Activated naive CD8-positive, alpha-beta T cell treated with anti-CD3 and anti-CD28 coated beads, Interleukin-2, amount 10 ng/mL, durations not matched to agents 7 days and 5 days (primary cell): ENCODE measurements at regions not wholly inside any gene's neighbourhood (a gene's known extent, or its start where the extent isn't known, plus 50 kb on each side); places are given as distances from the start of the nearest gene placed in this dataset.

Experiments
- ATAC-seq: fragments of 150-1000 bp; cut with Tn5 transposase; one replicate; pipeline ENCODE4 v1.10.0; 2021; ENCODE audit warnings: low read depth, moderate library complexity
- POLR2A ChIA-PET: fragments of 350-600 bp; sonication (Branson Sonifier 250); formaldehyde crosslinking; loops from one replicate; lab custom pipeline; 2021; ENCODE audit warnings: antibody characterized with exemption; lab: Charles Lee
- DNase-seq: peaks from one replicate; pipeline ENCODE4 v3.0.0; 2021
- H3K27ac Mint-ChIP-seq: one replicate; pipeline ENCODE4 v1.8.0; 2022; ENCODE audit warnings: mild to moderate bottlenecking, mixed read lengths
- H3K27me3 Mint-ChIP-seq: one replicate; pipeline ENCODE4 v1.8.0; 2022; ENCODE audit warnings: mild to moderate bottlenecking, moderate library complexity, mixed read lengths
- H3K36me3 Mint-ChIP-seq: one replicate; pipeline ENCODE4 v1.8.0; 2021; ENCODE audit warnings: mild to moderate bottlenecking, mixed read lengths
- H3K4me1 Mint-ChIP-seq: one replicate; pipeline ENCODE4 v1.8.0; 2021; ENCODE audit warnings: mixed read lengths
- H3K4me3 Mint-ChIP-seq: one replicate; pipeline ENCODE4 v1.8.0; 2022; ENCODE audit warnings: mild to moderate bottlenecking, moderate library complexity, mixed read lengths
- H3K9me3 Mint-ChIP-seq: one replicate; pipeline ENCODE4 v1.8.0; 2021; ENCODE audit warnings: mixed read lengths

- H3K27me3 Mint-ChIP-seq, result peaks cover 2% of the 10 kb centered on the region
- peaks cover 3% of the 10 kb centered on the region for H3K4me1 Mint-ChIP-seq
- POLR2A ChIA-PET, result no interaction called here
- no peak overlapping the region for H3K4me3 Mint-ChIP-seq
- H3K9me3 Mint-ChIP-seq, result no peaks in the 10 kb centered on the region
- DNase-seq (no peak), ATAC-seq (no peak)
- H3K27ac Mint-ChIP-seq, result no peak overlapping the region
- H3K36me3 Mint-ChIP-seq, result no peaks in the 10 kb centered on the region
Observed at GRCh38 chr2:181812106-181812743, 79.3 kb upstream of the ITPRID2 start.

- H3K27ac Mint-ChIP-seq, result no peak overlapping the region
- no peaks in the 10 kb centered on the region for H3K36me3 Mint-ChIP-seq
- no peak for ATAC-seq
- POLR2A ChIA-PET, result no interaction called here
- peaks cover 3% of the 10 kb centered on the region for H3K4me1 Mint-ChIP-seq
- DNase-seq, result no peak
- H3K9me3 Mint-ChIP-seq, result no peaks in the 10 kb centered on the region
- H3K27me3 Mint-ChIP-seq, result peaks cover 4% of the 10 kb centered on the region
- no peak overlapping the region for H3K4me3 Mint-ChIP-seq
Observed at GRCh38 chr2:181814057-181814491, 77.5 kb upstream of the ITPRID2 start.

GRCh38 chr2:181817509-181817908 lies 74.0 kb upstream of the ITPRID2 start:
- Mint-ChIP-seq H3K27me3 (peaks cover 4% of the 10 kb centered on the region), H3K27ac (no peak overlapping the region), H3K4me3 (no peak overlapping the region), H3K4me1 (peaks cover 3% of the 10 kb centered on the region), H3K36me3 (no peaks in the 10 kb centered on the region), H3K9me3 (no peaks in the 10 kb centered on the region)
- POLR2A ChIA-PET, result no interaction called here
- ATAC-seq (no peak), DNase-seq (no peak)

- no peak for ATAC-seq
- POLR2A ChIA-PET, result no interaction called here
- no peak overlapping the region for H3K27ac Mint-ChIP-seq
- no peak overlapping the region for H3K4me3 Mint-ChIP-seq
- peaks cover 3% of the 10 kb centered on the region for H3K4me1 Mint-ChIP-seq
- H3K36me3 Mint-ChIP-seq, result no peaks in the 10 kb centered on the region
- no peak for DNase-seq
- H3K27me3 Mint-ChIP-seq, result peaks cover 4% of the 10 kb centered on the region
- no peaks in the 10 kb centered on the region for H3K9me3 Mint-ChIP-seq
Observed at GRCh38 chr2:181818058-181818680, 73.4 kb upstream of the ITPRID2 start.

- Mint-ChIP-seq H3K36me3 (no peaks in the 10 kb centered on the region), H3K4me1 (peaks cover 2% of the 10 kb centered on the region), H3K27ac (no peak overlapping the region), H3K27me3 (peaks cover 4% of the 10 kb centered on the region), H3K4me3 (no peak overlapping the region), H3K9me3 (no peaks in the 10 kb centered on the region)
- no peak for ATAC-seq
- POLR2A ChIA-PET, result no interaction called here
- DNase-seq, result no peak
Observed at GRCh38 chr2:181818840-181819239, 72.7 kb upstream of the ITPRID2 start.

- H3K27me3 Mint-ChIP-seq, result peaks cover 4% of the 10 kb centered on the region
- POLR2A ChIA-PET, result no interaction called here
- no peaks in the 10 kb centered on the region for H3K4me1 Mint-ChIP-seq
- DNase-seq (no peak), ATAC-seq (no peak)
- H3K9me3 Mint-ChIP-seq, result no peaks in the 10 kb centered on the region
- no peaks in the 10 kb centered on the region for H3K36me3 Mint-ChIP-seq
- H3K27ac Mint-ChIP-seq, result no peak overlapping the region
- no peak overlapping the region for H3K4me3 Mint-ChIP-seq
Observed at GRCh38 chr2:181821049-181821448, 70.5 kb upstream of the ITPRID2 start.

- Mint-ChIP-seq H3K4me1 (no peaks in the 10 kb centered on the region), H3K36me3 (no peaks in the 10 kb centered on the region), H3K4me3 (no peak overlapping the region), H3K9me3 (no peaks in the 10 kb centered on the region), H3K27me3 (peaks cover 9% of the 10 kb centered on the region), H3K27ac (no peak overlapping the region)
- POLR2A ChIA-PET, result no interaction called here
- no peak for ATAC-seq
- no peak for DNase-seq
Observed at GRCh38 chr2:181822097-181822496, 69.4 kb upstream of the ITPRID2 start.

- Mint-ChIP-seq H3K36me3 (no peaks in the 10 kb centered on the region), H3K4me3 (no peak overlapping the region), H3K9me3 (no peaks in the 10 kb centered on the region), H3K27ac (no peak overlapping the region), H3K27me3 (peaks cover 9% of the 10 kb centered on the region), H3K4me1 (no peaks in the 10 kb centered on the region)
- POLR2A ChIA-PET, result no interaction called here
- ATAC-seq (no peak), DNase-seq (no peak)
Observed at GRCh38 chr2:181823405-181823804, 68.1 kb upstream of the ITPRID2 start.

- ATAC-seq, result no peak
- Mint-ChIP-seq H3K27me3 (peaks cover 12% of the 10 kb centered on the region), H3K36me3 (no peaks in the 10 kb centered on the region), H3K9me3 (no peaks in the 10 kb centered on the region), H3K4me1 (no peaks in the 10 kb centered on the region), H3K27ac (no peak overlapping the region), H3K4me3 (no peak overlapping the region)
- no peak for DNase-seq
- POLR2A ChIA-PET, result no interaction called here
Observed at GRCh38 chr2:181828122-181828705, 63.3 kb upstream of the ITPRID2 start.

GRCh38 chr2:181829230-181829629 lies 62.3 kb upstream of the ITPRID2 start:
- no peak for ATAC-seq
- Mint-ChIP-seq H3K27me3 (peaks cover 12% of the 10 kb centered on the region), H3K4me3 (no peak overlapping the region), H3K9me3 (no peaks in the 10 kb centered on the region), H3K36me3 (no peaks in the 10 kb centered on the region), H3K27ac (no peak overlapping the region), H3K4me1 (no peaks in the 10 kb centered on the region)
- POLR2A ChIA-PET, result no interaction called here
- DNase-seq, result no peak

- ATAC-seq (no peak), DNase-seq (no peak)
- H3K27me3 Mint-ChIP-seq, result peaks cover 8% of the 10 kb centered on the region
- no peaks in the 10 kb centered on the region for H3K9me3 Mint-ChIP-seq
- no peak overlapping the region for H3K27ac Mint-ChIP-seq
- no peaks in the 10 kb centered on the region for H3K4me1 Mint-ChIP-seq
- POLR2A ChIA-PET, result no interaction called here
- H3K4me3 Mint-ChIP-seq, result no peak overlapping the region
- H3K36me3 Mint-ChIP-seq, result no peaks in the 10 kb centered on the region
Observed at GRCh38 chr2:181832015-181832414, 59.5 kb upstream of the ITPRID2 start.

- Mint-ChIP-seq H3K36me3 (no peaks in the 10 kb centered on the region), H3K4me1 (no peaks in the 10 kb centered on the region), H3K4me3 (no peak overlapping the region), H3K27me3 (peaks cover 17% of the 10 kb centered on the region), H3K9me3 (no peaks in the 10 kb centered on the region), H3K27ac (no peak overlapping the region)
- DNase-seq (no peak), ATAC-seq (no peak)
- POLR2A ChIA-PET, result no interaction called here
Observed at GRCh38 chr2:181836583-181836982, 54.9 kb upstream of the ITPRID2 start.

GRCh38 chr2:181837563-181837962 lies 54.0 kb upstream of the ITPRID2 start:
- no peaks in the 10 kb centered on the region for H3K4me1 Mint-ChIP-seq
- DNase-seq (no peak), ATAC-seq (no peak)
- no peak overlapping the region for H3K4me3 Mint-ChIP-seq
- H3K27ac Mint-ChIP-seq, result no peak overlapping the region
- H3K9me3 Mint-ChIP-seq, result no peaks in the 10 kb centered on the region
- POLR2A ChIA-PET, result no interaction called here
- H3K27me3 Mint-ChIP-seq, result peaks cover 22% of the 10 kb centered on the region
- no peaks in the 10 kb centered on the region for H3K36me3 Mint-ChIP-seq

- ATAC-seq (no peak), DNase-seq (no peak)
- H3K4me1 Mint-ChIP-seq, result no peaks in the 10 kb centered on the region
- no peak overlapping the region for H3K4me3 Mint-ChIP-seq
- POLR2A ChIA-PET, result no interaction called here
- no peaks in the 10 kb centered on the region for H3K9me3 Mint-ChIP-seq
- no peak overlapping the region for H3K27ac Mint-ChIP-seq
- peaks cover 29% of the 10 kb centered on the region for H3K27me3 Mint-ChIP-seq
- H3K36me3 Mint-ChIP-seq, result no peaks in the 10 kb centered on the region
Observed at GRCh38 chr2:181839811-181840210, 51.7 kb upstream of the ITPRID2 start.
